Sigmoid colon (tissue), 4 donors: ENCODE measurements at regions not wholly inside any gene's neighbourhood (a gene's known extent, or its start where the extent isn't known, plus 50 kb on each side); places are given as distances from the start of the nearest gene placed in this dataset.

Experiments
- CTCF ChIP-seq, 4 experiments: fragments of 450-650 bp in 3 of 4; fragments of 200-600 bp in 1 of 4; IDR thresholded peaks; one replicate each; pipeline ENCODE4 v1.5.1; 2016 to 2019; ENCODE audit warnings: antibody characterized with exemption in 4 of 4, mild to moderate bottlenecking in 3 of 4, moderate library complexity in 2 of 4
- EP300 ChIP-seq, 4 donors: sonication (generic); formaldehyde crosslinking; IDR thresholded peaks; one replicate each; pipeline ENCODE4 v1.6.1; 2017; ENCODE audit warnings: antibody characterized with exemption in 4 of 4
- POLR2A ChIP-seq, 2 donors: fragments of 450-650 bp; IDR thresholded peaks; one replicate each; pipeline ENCODE4 v1.6.1; 2016; ENCODE audit warnings: antibody characterized with exemption in 2 of 2, mild to moderate bottlenecking in 2 of 2, moderate library complexity in 2 of 2
- POLR2AphosphoS5 ChIP-seq, 4 donors: sonication (generic); formaldehyde crosslinking; IDR thresholded peaks; one replicate each; pipeline ENCODE4 v1.6.1; 2017; ENCODE audit warnings: antibody characterized with exemption in 4 of 4

- TF ChIP-seq CTCF (IDR thresholded peaks at IDR 0.05) (no peak), POLR2A (IDR thresholded peaks at IDR 0.05) (no peak), EP300 (IDR thresholded peaks at IDR 0.05) (no peak), POLR2AphosphoS5 (IDR thresholded peaks at IDR 0.05) (no peak)
Observed at GRCh38 chr2:14125624-14126293, 506.8 kb upstream of the LRATD1 start.
